HK-2 (cell line): ENCODE measurements at regions not wholly inside any gene's neighbourhood (a gene's known extent, or its start where the extent isn't known, plus 50 kb on each side); places are given as distances from the start of the nearest gene placed in this dataset.
A peak's percentile ranks its signal among the peaks of the same experiment; 100 is the strongest.

Experiments used
- DNase-seq: peaks from one replicate; pipeline ENCODE4 v3.0.0-alpha.2; 2018; ENCODE audit not compliant: unreplicated experiment

DNA sequence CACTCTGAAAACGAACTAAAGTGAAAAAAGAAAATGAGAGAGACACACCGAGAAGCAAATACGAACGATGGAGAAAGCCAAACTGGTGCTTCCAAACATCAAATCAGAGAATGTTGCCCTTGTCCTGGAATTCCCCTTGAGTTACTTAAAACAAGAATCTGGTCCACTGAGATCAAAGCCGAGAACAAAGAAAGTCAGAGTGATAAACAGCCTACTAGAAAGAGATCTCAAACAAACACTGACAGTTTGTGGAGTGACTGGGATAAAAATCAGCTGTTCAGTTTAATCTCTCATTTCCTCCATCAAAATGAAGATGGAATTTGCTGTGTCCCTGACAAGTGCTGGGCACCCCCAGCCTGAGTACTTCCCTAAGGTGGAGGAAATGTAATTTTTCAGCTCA is 582.6 kb downstream of the NR2F1-AS1 start:
- no peak for DNase-seq

DNA sequence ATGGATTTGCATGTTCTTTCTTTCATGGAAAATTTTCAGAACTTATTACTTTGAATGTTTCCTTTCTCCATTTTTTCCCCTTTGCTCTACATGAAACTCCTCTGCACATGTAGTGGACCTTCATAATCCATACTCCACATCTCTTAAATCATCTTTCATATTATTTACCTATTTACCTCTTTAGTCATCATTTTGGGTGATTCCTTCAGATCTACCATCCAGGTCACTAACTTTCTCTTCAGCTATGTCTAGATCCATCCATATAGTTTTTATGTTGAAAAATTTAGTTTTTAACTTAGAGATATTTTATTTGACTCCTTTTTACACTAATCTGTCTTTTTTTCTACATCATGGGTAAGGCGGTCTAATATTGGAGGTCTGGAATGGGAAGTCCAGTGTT is 586.6 kb downstream of the NR2F1-AS1 start:
- DNase-seq = no peak

DNA sequence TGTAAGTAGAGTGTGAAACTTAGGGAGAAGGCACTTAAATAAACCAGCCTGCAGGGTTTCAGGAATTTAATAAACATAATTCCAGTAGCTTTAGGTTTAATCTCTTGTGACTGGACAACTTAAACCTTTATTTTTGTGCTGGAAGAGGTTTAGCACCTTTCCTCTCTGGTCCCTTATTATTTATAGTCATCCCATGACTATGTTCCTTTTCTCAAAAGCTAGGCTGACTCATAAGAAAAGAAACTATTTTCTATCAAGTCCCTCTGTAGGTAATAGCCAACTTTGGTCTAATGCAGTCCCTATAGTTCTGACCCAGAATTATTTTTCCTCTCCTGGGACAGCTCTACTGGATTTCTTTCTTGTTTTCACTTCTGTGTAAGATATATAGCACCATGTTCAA is 588.9 kb downstream of the NR2F1-AS1 start:
- no peak for DNase-seq

DNA sequence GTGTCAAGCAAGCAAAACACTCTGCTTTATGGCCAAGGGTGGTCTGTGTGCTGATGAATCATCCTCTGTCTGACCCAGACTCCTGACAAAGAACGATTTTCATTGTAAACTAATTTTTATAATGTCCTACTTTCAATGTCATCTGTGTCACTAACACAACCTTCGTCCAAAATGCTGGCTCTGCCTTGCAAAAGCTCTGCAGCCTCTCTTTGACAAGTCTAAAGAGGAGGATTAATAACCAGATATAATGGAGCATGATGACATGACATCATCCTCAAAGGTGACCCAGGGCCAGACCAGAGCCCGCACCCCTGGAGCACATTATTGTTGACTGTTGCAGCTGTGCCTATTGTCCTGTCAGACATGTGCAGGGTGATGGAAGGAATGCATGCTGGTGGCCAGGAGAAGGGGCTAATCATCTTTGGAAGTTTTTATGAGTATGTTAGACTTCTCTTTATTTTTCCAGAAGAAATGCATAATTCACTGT is 589.4 kb downstream of the NR2F1-AS1 start:
- no peak for DNase-seq

DNA sequence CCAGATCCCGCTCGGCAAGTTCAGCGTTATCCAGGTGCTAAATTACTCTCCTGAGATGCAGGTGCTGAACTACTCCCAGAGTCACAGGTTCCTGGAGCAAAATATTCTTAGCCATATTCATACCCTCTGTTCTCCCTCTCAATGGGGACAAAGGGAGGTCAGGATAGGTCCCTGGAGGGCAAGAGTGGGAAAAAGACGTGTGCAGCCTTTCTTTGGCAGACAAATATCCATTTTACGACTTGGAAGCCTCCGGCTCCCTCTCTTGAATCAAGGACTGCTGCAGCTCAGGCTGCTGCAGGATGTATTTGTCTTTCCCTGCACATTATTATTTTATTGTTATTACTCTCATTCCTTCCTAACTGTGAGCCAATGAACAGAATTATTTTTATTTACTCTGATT is 590.2 kb downstream of the NR2F1-AS1 start:
- no peak for DNase-seq

DNA sequence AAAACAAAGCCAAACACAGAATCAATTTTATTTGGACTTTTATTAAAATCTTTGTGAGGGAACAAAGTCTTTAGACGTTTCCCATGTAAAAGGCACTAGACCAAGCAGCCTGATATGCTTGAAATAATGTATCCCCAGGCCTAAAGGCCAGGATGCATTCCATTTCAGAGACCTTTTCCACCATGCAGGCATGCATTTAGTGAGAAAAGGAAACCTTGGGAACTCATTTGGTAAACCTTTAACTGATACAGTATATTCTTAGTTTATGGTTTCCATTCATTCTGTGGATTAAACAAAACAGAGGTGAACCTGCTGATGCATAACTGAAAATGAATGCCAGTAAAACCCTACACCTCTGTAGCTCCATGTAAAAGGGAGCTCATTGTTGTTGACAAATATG is 600.0 kb downstream of the NR2F1-AS1 start:
- DNase-seq = no peak

DNA sequence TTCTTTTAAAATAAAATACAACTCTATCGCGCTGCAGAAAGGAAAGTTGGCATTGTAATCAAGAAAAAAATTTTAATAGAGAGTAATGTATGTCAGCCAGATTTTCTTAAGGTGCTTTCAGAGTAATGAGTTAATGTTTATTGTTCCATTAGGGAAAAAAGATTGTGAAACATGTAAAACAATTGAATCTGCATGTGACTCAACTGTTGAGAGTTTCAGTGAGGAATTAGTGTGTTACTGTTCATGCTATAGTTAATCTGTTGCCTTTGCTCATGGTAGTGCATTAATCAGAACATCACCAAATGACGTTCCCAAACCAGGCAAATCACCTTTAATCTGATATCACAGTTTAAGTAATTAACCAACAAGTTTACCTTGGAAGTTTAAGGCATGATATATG is 600.5 kb downstream of the NR2F1-AS1 start:
- no peak for DNase-seq

DNA sequence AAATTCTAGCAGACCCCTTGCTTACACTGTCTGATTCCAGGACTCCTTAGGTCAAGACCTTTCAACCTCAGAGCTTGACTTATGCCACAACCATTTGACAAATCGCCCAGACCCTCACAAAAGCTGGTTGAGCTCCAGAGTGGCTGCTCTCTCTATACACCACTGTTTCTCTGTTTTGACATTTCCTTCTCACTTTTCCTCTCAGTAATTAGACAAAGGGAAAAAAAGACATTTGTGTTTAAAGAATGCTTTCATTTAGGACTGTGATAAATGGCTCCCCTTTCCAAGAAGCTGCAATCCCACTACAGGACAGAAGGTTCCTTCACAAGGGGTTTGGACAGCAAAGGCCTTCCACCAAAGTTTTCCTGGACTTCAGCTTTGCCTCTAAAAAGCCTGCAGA is 601.3 kb downstream of the NR2F1-AS1 start:
- no peak for DNase-seq

DNA sequence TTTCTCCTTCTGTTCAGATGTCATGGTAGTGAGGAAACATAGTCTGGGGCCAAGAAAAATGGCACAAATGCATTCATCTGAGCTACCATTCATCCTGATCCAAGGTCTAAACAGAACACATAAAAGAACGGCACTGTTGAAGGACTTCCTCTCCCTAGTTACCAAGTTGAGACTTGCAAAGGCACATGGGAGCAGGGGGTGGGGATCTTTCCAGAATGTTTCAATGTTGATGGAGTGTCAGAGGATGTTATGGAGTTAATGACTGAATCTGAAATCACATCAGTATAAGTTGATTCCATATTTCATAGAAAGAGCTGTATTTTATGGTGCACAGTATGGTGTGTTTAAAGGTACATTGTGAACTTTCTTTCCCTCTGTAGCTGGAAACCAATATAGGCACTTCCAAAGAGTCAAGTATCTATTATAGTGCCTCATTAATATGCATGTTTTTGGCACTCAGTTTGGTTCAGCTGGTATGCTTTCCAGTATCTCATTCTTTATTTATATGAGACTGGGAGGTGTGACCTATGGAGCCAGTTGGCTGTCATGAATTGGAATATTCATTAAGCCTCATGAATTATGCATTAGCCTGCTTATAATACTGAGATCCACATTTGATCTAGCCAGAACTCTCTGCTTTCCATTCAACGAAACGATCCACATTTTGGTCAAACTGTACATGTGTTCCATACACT is 603.0 kb downstream of the NR2F1-AS1 start:
- no peak for DNase-seq

DNA sequence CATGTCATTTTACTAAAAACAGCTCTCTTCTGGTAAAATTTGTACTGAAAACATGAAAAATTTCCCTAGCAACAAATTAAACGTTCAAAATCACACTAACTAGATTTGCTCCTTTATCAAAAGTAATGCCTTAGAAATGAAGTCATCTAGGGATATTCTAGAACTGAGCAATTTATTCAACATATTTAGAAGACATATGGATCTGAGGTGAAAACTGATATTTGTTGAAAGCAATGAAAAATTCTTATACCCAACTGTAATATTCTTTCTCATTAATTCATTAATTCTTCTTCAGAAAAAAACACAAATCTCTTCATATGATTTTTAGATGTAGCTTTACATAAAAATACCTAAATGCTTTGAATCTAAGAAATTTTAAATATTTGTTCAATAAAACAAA is 604.9 kb downstream of the NR2F1-AS1 start:
- DNase-seq = no peak

DNA sequence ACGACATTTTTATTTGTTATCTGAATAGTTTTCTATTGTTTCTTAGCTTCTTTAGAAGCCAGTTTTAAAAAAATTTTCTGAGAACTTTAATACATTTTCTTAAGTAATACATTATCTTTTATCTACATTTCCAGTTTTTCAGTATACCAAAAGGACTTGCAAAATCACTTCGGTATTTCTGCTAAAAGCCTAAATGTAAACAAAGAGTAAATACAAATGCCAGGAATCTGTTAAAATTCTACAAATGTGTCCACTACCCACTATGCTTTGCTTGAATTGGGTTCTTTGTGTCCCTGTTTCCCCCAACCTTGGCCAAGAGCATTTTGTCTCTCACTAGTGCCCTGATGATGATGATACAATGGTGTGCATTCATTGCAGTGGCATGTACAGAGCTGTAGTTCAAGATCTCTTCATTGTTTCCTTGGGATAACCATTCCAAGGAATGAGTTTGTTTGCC is 611.2 kb downstream of the NR2F1-AS1 start:
- no peak for DNase-seq

DNA sequence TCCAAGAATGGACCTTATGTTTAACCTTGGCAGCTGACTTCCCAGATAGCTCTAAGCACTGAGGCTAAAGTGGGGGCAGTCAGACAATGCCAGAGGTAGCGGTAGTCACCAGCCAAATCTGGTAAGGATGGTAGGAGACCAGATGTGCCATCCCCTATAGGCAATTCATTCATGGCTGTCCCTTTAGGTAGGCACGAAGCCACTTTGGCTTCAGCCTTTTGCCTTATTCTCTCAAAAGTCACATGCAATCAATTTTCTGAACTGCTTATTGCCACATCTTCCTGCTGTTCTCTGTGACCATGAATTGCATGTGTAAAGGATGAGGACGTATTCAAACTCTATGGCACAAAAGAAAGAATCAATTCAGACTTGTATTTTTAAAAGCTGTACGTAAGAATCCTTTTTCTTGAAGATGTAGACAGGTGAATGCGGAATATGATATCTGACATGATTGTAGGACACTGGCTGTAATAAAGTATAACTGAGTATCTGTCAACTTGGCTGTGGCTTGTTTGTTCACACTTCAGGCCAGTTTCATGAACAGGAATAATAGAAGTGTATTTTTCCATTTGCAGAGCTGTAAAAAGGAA is 611.7 kb downstream of the NR2F1-AS1 start:
- DNase-seq = no peak

DNA sequence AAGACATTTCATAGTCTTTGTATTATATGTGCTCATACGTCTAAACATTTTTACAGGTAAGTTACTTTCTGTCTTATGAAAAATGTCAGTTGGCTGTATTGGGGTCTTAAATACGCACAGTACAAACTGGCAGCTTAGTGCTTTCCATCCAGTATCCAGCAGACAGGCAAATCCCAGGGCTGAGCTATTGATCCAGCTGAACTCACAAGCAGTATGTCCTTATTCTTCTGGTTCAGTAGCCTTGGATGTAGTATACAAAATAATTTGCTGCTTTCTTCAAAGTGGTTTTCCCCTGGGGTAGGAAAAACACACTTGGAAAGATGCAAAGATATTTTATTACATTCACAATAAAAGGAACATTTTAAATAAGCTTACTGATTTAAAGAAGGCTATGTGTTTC is 617.2 kb downstream of the NR2F1-AS1 start:
- no peak for DNase-seq

DNA sequence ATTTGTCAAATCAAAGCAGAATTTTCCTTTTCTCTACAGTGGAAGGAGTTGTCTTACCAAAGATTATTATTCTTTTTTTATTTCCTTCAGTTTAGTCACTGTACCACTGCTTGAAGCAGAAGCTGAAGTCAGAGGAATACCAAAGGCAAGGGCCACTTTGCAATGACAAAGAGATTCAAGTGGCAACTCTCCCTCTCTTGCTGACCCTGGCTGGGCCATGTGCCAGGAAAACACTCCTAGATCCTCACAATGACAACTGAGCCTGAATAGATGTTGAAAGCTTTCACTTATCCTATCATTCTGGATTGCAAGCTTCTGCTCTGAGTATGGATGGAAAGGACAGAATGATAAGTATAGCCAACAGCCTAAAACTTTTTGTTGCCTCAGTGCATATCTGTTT is 618.3 kb downstream of the NR2F1-AS1 start:
- no peak for DNase-seq

DNA sequence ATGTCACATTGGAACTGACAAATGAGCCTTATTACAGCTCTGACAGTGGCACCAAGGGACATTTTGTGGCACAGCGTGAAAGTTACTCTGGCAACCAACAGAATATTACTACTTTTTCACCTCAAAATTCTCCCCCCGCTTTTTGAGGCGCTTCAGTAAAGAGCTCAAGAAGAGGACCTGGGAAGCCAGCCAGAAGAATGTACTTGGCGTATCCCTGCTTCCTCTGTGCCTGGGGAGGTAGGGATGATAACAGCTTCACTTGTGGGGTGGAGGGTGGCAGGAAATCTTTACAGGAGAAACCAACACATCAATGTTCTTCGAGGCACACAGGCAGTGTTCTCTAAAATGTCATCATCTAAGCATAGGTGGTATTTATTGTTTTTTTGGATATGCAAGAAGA is 624.1 kb downstream of the NR2F1-AS1 start:
- DNase-seq = no peak

DNA sequence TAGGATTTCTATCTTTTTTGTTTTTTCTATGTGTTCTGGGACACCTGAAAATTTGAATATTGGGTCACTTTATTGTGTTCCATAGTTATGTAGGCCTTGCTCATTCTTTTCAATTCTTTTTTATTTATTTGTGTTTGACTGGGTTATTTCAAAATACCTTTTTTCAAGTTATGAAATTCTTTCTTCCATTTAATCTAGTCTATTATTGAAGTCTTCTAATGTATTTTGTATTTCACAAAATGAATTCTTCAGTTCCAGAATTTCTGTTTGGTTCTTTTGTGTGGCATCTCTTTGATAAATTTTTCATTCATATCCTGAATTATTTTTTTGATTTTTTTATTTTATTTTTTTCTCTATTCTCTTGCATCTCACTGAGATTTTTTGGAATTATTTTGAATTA is 628.8 kb downstream of the NR2F1-AS1 start:
- no peak for DNase-seq

DNA sequence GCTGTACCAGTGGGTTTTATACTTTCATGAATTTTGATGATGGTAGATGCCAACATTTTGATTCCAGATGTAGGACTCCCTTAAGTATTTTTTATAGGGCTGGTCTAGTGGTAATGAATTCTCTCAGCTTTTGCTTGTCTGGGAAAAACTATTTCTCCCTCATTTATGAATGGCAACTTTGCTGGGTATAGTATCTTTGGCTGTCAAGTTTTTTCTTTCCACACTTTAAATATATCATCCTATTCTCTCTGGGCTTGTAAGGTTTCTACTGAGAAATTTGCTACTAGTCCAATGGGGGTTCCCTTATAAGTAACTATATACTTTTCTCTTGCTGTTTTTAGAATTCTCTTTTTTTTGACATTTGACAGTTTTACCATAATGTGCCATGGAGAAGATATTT is 629.3 kb downstream of the NR2F1-AS1 start:
- DNase-seq = no peak

DNA sequence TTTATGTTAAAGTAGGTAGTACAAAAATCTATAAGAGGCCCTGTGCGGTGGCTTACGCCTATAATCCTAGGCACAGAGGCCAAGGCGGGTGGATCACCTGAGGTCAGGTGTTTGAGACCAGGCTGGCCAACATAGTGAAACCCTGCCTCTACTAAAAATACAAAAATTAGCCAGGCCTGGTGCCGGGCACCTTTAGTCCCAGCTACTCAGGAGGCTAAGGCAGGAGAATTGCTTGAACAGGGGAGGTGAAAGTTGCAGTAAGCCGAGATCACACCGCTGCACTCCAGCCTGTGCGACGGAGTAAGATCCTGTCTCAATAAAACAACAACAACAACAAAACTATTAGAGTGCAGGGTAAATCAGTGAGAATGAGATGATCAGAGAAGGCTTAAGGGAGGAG is 634.5 kb downstream of the NR2F1-AS1 start:
- no peak for DNase-seq

DNA sequence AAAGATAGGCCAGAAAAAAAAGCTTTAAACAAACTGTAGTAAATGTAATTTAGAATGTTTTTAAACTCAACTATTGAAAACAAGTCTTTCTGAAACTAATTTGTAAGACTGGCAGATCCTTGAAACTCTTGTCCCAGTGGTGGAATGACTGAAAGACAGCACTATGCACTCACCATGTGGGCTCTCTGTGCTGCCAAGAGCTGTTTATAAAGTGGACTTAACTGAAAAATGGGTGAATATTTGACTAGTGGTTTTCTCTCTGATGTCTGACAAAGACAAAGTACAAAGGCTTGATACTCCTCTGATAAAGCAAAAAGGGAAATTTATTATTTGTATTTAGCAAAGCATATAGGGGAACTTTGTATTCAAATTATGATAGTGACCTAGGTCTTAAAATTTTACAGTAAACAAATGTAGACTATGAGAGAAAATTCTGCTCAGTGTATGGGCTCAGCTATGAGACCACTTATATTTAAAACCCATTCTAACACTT is 635.4 kb downstream of the NR2F1-AS1 start:
- peak; percentile 6 for DNase-seq

DNA sequence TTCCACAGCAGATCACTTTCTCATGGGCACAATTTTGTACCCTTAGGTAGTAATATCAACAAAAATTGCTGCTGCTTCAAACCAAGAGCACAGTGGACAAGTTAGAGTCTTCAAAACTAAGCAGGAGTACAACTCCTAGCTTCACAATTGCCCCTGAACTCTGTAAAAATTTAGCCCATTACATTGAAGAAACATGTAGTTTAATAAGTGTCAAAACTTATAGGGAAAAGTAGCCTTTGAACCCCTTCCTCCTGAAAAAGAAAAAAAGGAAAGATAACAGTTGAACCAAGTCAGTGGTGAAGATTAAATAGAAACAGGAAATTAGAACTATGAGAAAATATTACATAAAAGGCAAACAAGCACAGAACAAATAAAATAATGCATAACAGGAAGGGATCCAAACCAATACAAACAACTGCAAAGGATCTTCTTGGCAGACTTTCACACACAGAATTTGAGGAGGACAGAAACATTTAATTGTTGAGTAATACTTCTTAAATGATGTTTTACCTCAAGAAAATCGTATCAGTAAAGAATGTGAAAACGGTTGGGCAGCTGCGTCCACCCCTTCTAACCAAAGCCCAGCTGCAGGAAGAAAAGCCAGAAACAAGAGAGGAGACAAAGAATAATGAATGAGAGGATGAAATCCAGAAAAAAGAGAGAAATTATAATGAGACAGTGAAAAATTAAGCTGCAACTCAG is 636.0 kb downstream of the NR2F1-AS1 start:
- no peak for DNase-seq

DNA sequence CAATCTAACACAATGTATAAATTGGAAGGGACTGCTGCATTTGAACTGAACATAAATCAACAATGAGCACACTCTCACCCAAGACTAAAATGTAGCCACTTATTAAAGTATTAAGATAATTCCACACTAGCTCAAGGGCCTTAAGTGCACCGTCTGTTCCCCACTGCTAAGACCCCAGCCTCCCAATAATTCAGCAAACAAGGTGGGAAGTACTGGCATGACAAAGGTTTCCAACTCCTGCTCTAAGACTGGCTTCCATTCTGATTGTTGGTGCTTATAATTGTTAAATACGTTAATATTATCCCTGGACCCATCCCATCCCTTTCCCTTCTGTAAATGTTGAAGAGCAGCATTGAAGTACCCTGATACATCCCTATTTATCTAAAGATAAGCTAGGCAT is 636.7 kb downstream of the NR2F1-AS1 start:
- DNase-seq = no peak

DNA sequence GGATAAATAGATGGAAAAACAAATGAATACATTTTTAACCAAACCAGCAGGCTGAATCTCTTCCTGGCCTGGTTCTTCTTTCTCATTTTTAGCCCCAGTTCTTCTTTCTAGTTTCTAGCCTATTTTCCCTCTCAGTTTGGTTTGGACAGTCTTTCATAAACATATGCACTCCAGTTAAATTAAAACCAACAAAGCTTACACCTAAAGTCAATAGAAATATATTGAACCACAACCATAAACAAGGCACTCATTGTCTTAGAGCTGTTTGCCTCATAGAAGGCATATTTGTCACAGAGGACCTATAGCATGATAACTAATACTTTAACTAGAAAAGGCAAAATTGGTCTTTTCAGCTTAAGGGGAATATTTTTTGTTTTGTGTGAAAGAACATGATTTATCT is 638.3 kb downstream of the NR2F1-AS1 start:
- no peak for DNase-seq

DNA sequence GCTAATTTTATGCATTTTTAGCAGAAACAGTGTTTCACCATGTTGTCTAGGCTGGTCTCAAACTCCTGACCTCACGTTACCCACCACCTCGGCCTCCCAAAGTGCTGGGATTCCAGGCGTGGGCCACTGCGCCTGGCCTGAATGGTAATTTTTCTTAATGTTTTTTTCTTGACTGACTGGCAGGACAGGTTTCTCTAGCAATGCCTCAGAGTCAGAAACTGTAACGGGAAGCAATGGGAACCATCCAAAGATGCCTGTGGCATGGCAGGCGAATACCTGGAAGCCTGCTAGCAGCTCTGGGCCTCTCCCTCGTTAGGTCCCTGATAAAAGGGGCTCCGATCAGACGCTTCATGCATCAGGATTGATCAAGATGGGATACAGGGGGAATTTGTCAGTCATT is 639.2 kb downstream of the NR2F1-AS1 start:
- DNase-seq = no peak
